Gastroesophageal sphincter (tissue), 4 donors: ENCODE measurements at regions not wholly inside any gene's neighbourhood (a gene's known extent, or its start where the extent isn't known, plus 50 kb on each side); places are given as distances from the start of the nearest gene placed in this dataset.

Source experiments
- ATAC-seq: fragments of 150-250 bp; one replicate; pipeline ENCODE4 v1.9.1; 2016; ENCODE audit warnings: mild to moderate bottlenecking, moderate library complexity
- H3K27ac ChIP-seq, 4 donors: fragments of 200-600 bp; sonication (generic) in 3 of 4; 1 replicate in 3 of 4; 2 replicates in 1 of 4; pipeline ENCODE4 v1.5.1; 2016 to 2019
- H3K27me3 ChIP-seq: fragments of 200-600 bp; sonication (generic); one replicate; pipeline ENCODE4 v1.5.1; 2019
- H3K36me3 ChIP-seq, 2 donors: fragments of 200-600 bp; sonication (generic); one replicate each; pipeline ENCODE4 v1.5.1; 2019; ENCODE audit warnings: control low read depth in 1 of 2
- H3K4me1 ChIP-seq, 3 donors: fragments of 200-600 bp; sonication (generic); 1 replicate in 2 of 3; 2 replicates in 1 of 3; pipeline ENCODE4 v1.5.1; 2016 to 2019; ENCODE audit warnings: control low read depth in 2 of 3
- H3K4me3 ChIP-seq, 2 donors: fragments of 200-600 bp; sonication (generic); one replicate each; pipeline ENCODE4 v1.5.1; 2019; ENCODE audit warnings: mild to moderate bottlenecking in 1 of 2, moderate library complexity in 1 of 2
- H3K9me3 ChIP-seq, 3 donors: fragments of 200-600 bp; sonication (generic); one replicate each; pipeline ENCODE4 v1.5.1; 2017 to 2019; ENCODE audit warnings: control low read depth in 2 of 3
- CTCF ChIP-seq, 4 experiments: fragments of 200-600 bp in 2 of 4; fragments of 450-650 bp in 2 of 4; sonication (generic) in 1 of 4; IDR thresholded peaks; one replicate each; pipeline ENCODE4 v1.5.1; 2017 to 2019; ENCODE audit warnings: antibody characterized with exemption in 4 of 4, mild to moderate bottlenecking in 2 of 4, moderate library complexity in 2 of 4
- EP300 ChIP-seq: sonication (generic); formaldehyde crosslinking; IDR thresholded peaks from one replicate; pipeline ENCODE4 v1.6.1; 2017; ENCODE audit warnings: antibody characterized with exemption, mild to moderate bottlenecking
- POLR2A ChIP-seq, 2 donors: fragments of 450-650 bp; IDR thresholded peaks; one replicate each; pipeline ENCODE4 v1.6.1; 2017; ENCODE audit warnings: antibody characterized with exemption in 2 of 2, mild to moderate bottlenecking in 2 of 2, moderate library complexity in 1 of 2
- POLR2AphosphoS5 ChIP-seq: sonication (generic); formaldehyde crosslinking; IDR thresholded peaks from one replicate; pipeline ENCODE4 v1.6.1; 2017; ENCODE audit warnings: antibody characterized with exemption
- WGBS, 2 donors: methylation state at CpG; one replicate each; pipeline ENCODE4 v1.1.5; 2018; ENCODE audit warnings: low coverage in 1 of 2; 5-methylcytosine and 5-hydroxymethylcytosine counted together

GRCh38 chr11:27896096-27896495 lies 195.8 kb upstream of the BDNF start:
- TF ChIP-seq CTCF (IDR thresholded peaks at IDR 0.05) (no peak), POLR2AphosphoS5 (no peak), EP300 (no peak), POLR2A (IDR thresholded peaks at IDR 0.05) (no peak)
- no peak overlapping the region for H3K27ac ChIP-seq
- H3K27me3 ChIP-seq: no peaks in the 10 kb centered on the region
- H3K9me3 ChIP-seq: peaks cover 0 to 7% (median 0%) of the 10 kb centered on the region in 3 donors
- H3K4me3 ChIP-seq: no peak overlapping the region
- H3K4me1 ChIP-seq: no peaks in the 10 kb centered on the region
- no peak for ATAC-seq
- no peaks in the 10 kb centered on the region for H3K36me3 ChIP-seq

- TF ChIP-seq EP300: no peak
- no peak for TF ChIP-seq CTCF (IDR thresholded peaks at IDR 0.05)
- TF ChIP-seq POLR2AphosphoS5: no peak
- no peak for TF ChIP-seq POLR2A (IDR thresholded peaks at IDR 0.05)
- 54 to 64% methylated on average over 4 of the region's 4 CpGs for WGBS, 2 donors
- Histone ChIP-seq H3K36me3 (no peaks in the 10 kb centered on the region), H3K4me3 (no peak overlapping the region), H3K9me3 (peaks cover 0 to 7% (median 0%) of the 10 kb centered on the region in 3 donors), H3K4me1 (no peaks in the 10 kb centered on the region), H3K27ac (no peak overlapping the region), H3K27me3 (no peaks in the 10 kb centered on the region)
- ATAC-seq: no peak
These were observed 194.3 kb upstream of the BDNF start for GRCh38 chr11:27894552-27894951.

GRCh38 chr11:27886857-27887256 lies 186.6 kb upstream of the BDNF start:
- Histone ChIP-seq H3K4me1 (no peaks in the 10 kb centered on the region), H3K36me3 (no peaks in the 10 kb centered on the region), H3K9me3 (peaks cover 0 to 6% (median 0%) of the 10 kb centered on the region in 3 donors), H3K4me3 (no peak overlapping the region), H3K27me3 (no peaks in the 10 kb centered on the region), H3K27ac (no peak overlapping the region)
- TF ChIP-seq CTCF (IDR thresholded peaks at IDR 0.05): no peak
- no peak for TF ChIP-seq EP300
- TF ChIP-seq POLR2AphosphoS5: no peak
- no peak for TF ChIP-seq POLR2A (IDR thresholded peaks at IDR 0.05)
- ATAC-seq: no peak
- 38% methylated on average over 3 of the region's 3 CpGs; no CpG with 5 or more reads in 1 of the 2 donors for WGBS, 2 donors

- 58 to 59% methylated on average over 3 to 4 of the region's 4 CpGs for WGBS, 2 donors
- TF ChIP-seq EP300: no peak
- TF ChIP-seq CTCF (IDR thresholded peaks at IDR 0.05): no peak
- TF ChIP-seq POLR2A (IDR thresholded peaks at IDR 0.05): no peak
- TF ChIP-seq POLR2AphosphoS5: no peak
These were observed 181.9 kb upstream of the BDNF start for GRCh38 chr11:27882066-27882697.

More at GRCh38 chr11:27882066-27882697, 181.9 kb upstream of the BDNF start:
- Histone ChIP-seq H3K4me1 (no peaks in the 10 kb centered on the region), H3K4me3 (no peak overlapping the region), H3K9me3 (no peaks in the 10 kb centered on the region), H3K27ac (no peak overlapping the region), H3K36me3 (no peaks in the 10 kb centered on the region), H3K27me3 (no peaks in the 10 kb centered on the region)
- ATAC-seq: no peak
